HG03432 (cell line): ENCODE measurements at regions not wholly inside any gene's neighbourhood (a gene's known extent, or its start where the extent isn't known, plus 50 kb on each side); places are given as distances from the start of the nearest gene placed in this dataset.

Experiments
- ATAC-seq: cut with Tn5 transposase; IDR thresholded peaks from one replicate; pipeline ENCODE4 v1.9.1; 2021; ENCODE audit warnings: mild to moderate bottlenecking, moderate library complexity; ENCODE audit not compliant: unreplicated experiment

DNA sequence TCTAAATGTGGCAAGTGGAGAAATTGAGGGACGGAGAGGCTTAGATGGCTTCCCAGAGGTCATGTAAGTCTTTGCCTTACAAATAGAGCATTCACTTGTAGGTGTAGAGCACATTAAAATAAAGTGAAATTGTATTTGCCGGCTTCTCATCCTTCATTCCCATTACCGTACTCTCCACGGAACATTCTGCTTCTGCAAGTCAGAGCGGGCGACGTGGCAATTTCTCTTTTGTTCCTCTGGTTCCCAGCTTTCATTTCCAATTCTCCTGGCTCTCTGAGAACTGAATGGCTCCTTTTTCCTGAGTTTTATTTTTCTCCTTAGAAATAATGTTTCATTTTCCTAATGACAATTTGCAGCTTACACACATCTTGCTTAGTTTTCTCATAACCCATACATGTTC lies 51.3 kb upstream of the PFKP start:
- no peak for ATAC-seq

DNA sequence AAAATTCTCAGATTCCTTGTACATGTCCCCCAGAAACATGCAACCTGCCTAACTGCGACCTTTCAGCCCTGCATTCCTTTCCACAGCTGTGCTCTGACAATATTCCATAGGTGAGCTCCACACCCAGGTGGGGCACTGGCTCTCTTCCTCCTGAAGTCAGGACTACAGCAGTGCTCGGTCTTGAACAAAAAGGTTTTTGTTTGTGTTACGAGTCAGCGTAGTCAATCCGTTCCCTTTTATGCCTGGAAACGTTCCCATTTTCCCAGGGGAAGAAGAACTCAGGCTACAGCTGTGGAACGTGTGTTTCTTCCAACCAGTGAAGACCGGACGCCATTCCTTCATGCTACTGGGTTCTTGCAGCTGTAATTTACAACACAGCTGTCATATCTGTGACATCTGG lies 52.4 kb upstream of the PFKP start:
- no peak for ATAC-seq

DNA sequence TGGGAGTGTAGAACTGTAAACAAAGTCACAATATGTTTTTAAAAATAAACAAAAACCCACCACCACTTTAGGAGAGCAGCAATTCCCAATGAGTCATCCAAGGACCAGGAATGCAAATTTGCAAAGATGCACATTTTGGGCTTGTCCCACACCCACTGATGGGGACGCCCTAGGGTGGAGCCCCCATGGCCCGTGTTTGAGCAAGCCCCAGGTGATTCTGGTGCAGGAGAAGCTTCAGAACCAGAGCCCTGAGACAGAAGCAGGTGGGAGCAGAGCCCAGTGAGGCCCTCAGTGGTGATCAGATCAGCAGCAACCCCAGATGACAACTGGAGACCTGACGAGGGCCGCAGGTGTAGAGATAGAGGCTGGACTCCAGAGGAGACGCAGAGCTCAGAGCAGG lies 55.1 kb upstream of the PFKP start:
- no peak for ATAC-seq

DNA sequence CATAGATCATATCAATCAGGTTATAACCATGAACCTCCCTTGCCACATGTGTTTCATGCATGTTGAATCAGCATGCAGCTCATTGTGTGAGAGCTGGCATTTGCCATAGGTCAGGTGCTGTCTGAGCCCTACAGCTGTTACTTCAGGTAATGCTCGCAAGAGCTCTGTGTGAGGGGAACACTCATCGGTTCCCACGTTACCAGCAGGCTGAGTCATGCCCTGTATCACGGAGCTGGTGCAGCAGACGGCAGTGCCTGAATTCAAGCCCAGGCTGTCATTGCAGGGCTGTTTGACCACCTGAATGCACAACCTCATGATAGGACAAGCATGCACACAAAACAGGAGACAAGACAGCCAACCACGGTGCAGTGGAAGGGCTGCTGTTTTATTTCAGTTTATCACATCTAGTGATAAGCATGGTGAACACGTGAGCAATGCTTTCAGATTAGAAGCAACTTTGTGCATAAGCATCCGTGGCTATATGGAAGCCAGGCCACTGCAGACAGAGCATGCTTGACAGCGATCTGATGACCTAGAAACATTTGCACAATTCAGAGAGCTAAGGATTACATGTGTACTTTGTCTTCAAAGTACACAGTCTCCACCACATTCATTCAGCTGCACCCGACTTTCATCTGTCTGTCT lies 56.4 kb upstream of the PFKP start:
- no peak for ATAC-seq

DNA sequence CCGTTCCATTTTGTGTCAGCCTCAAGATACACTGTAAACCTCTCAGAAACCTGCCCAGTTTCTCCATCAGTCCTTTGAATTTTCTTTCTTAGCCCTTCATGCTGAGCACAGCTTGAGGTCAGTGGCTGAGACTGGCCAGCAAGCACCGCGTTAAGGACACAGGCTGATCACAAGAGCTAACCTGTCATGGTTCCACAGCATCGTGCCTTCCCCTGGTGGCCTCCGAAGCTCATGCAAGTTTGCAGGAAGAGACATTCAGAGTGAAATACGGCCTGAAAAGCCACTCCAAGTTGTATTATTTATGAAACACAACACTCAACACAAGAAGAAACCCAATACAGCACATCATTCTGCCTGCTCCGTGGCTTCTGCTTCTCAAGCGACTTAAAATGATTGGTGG lies 57.0 kb upstream of the PFKP start:
- ATAC-seq: no peak

DNA sequence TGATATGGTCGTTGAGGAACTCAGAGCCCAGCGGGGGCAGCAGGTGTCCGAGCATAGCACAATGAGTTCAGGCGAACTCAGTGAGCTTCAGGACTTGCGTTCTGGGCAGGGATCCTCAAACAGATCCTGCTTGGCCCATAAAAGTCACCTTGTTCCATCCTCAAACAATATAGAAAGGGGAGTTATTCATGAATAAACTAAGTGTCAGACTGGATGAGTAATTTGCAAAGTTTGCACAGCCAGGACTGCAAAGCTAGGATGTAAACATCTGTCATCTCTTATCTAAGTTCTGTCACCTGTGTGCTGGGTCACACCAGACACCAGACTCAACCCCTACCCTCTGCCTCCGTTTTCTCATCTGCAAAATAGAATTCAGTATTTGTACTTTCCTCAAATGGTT lies 58.0 kb upstream of the PFKP start:
- ATAC-seq: no peak

DNA sequence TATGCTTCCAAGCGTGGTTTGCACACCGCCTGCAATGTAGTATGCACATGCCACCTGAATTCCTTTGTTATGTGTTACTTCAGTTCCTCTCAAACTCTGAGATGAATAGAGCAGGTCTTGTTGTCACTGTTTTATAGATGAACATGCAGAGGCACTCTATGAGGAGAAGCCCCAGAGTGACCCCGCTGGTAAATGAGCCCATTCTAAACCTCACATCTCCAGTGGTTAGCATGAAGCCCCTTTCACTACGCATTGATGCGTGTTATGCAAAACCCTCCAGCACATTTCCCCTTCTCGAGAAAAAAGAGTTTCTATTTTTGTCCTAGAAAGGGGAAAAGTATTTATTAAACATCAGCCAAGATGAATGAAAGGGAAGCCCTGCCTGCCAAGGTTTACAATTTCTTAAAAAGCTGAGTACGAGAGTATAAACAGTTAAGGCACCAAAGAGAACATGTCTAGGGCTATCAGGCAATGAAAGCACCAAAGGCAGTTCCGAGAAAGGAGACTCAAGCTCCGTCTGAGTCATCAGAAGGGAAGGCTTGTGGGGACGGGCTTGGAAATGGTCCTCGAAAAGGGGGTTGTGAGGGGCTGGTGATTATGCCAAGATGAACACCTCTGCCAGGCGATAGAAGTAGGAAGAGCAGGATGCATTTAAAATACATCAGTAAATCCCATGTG lies 58.7 kb upstream of the PFKP start:
- peak; percentile 58 for ATAC-seq

DNA sequence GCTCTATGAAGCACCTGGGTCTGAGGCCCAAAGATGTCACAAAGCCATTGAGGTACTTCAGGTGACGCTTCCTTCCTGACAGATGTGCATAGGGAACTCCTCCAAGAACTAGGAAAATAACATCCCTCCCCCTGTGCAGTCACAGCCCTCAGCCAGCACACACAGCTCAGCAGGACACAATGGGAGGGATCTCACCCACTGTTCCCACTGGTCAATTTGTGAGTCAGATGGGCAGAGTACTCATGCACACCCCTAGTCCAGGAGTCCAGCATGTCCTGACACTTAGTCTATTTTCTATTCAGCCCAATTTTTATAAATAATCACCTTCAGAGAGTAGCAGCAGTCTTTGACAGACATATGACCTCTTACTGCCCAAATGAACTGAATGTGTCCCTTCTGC lies 60.7 kb upstream of the PFKP start:
- no peak for ATAC-seq

DNA sequence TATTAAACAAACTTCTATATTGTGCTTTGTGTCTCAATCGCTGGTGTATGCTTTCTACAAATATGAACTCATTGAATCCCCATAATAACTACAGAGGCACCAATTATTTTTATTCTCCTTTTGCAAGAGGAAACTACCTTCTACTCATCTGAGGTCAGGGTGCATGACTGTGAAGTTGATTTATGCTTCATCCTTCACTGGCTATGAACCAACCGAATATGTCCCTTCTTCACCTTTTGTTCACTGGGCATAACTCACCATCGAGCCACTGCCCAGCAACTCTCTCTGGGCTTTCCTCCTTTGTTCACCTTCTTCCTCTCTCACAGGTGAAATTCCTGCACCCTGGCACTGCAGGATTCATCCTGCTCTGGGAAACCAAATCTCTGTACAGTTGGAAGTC lies 61.3 kb upstream of the PFKP start:
- no peak for ATAC-seq

DNA sequence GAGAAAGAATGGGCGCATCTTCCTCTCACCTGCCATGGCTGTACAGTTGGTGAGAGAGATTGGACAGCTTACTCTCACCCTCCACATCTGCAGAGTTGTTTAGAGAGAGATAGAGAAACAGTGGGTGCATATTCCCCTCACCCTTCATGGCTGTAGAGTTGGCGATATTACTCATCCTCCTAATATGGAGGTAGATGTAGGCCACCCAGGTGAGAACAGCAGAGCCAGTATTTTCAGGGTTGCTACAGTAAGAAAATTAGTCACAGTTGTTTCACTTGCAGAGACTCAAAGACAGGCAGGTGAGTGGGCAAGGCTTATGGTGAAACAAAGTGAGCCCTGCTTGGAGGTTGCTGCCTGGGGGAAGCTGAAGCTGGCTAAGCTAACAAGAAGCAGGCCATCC lies 65.0 kb upstream of the PFKP start:
- ATAC-seq: no peak

DNA sequence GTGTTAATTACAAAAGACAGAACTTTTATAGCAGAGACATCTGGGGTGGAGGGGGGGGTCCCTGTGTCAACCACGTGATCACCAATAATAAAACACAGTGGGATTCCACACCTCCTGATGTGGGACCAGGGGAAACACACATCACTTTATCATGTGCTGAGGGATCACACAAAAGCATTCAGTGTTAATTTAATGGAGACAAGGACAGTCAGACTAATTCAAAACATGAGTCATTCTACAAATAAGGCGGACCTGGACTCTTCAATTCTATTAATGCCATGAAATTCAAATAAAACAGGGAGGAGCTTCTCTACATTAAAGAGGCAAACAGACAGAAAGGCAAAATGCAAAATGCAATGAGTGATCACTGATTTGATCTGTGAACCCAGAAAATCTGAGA lies 67.3 kb upstream of the PFKP start:
- ATAC-seq: no peak

DNA sequence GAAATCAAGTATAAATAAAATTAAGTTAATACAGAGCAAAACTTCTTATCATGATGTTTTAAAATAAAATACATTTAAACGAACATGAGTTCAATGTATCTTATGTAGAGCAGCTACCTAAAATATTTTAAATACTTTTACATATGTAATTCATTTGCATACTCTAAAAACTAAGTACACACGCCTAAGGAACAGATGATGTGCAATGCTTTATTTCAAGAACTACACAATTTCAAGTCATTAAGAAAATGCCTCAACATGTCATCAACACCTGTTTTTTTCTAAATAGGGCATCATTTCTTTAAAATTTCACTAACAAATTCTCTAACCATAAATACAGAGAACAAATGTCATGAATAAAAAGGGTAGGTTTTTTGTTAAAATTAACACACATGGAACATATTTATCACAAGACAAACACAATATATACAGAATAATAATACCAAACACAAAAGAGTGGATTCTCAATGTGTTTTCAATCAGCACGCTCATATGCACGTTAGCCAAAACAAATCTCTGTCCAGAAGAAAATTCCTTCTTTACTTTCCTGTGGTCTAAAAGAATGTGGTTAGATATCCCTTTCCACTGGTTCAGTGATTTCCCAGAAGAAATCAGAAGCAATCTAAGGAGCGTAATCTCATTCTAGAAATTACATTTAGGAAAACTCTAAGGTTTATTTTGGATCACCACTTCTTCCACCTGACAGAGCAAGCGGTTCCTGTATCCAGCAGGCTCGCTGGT lies 73.0 kb upstream of the PFKP start:
- no peak for ATAC-seq

DNA sequence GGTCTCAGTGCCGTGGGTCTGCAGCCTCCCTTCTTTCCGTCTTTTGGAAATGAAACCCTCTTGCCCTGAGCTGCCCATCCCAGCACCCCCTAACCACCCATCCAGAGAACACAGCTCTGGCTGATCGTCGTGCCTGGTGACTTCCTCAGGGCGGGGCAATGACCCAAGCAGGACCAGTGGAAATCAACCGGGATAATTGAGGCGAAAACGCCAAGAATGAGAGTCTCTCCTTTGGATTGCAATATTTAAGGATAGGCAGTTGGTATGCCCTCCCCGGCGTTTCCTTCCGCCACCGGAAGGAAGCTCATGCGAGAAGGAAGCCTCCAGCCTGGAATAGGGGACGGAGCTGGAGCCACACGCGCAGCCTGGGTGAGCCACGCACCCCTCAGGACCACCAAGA lies 73.7 kb upstream of the PFKP start:
- ATAC-seq: no peak

DNA sequence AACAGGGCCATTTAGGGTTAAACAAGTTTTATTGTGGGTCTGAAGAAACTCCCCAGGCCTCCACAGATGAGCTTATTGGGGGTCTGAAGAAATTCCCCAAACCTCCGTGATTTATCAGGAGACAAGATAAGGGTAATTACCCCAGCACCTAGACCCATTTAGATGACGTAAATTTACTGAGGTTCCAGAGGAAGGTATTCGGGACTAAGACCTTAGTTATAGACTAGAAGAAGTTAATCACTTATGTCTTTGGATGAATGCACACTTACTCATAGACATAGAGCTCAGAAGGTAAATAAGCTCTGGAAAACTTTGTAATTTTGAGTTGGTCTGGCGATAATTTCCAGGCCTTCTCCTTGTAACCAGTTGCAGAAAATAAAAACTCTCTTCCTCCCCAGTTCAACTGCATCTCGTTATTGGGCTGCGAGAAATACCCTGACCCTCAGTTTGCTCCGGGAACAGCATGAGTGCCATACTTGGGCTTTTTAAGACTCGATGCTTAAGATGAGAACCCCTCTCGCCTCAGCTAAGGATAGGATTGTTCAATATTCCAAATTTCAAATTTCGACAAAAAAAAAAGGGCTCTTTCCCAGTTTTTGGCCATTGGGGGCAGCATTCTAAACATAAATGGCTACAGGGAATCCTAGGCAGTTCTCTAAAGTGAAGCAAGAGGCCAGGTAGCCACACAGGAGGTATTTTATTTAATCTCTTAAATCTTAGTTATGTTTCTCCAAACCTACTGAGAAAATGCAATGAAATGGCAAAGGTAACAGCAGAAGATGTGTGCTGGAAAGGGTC lies 74.7 kb upstream of the PFKP start:
- ATAC-seq: no peak

DNA sequence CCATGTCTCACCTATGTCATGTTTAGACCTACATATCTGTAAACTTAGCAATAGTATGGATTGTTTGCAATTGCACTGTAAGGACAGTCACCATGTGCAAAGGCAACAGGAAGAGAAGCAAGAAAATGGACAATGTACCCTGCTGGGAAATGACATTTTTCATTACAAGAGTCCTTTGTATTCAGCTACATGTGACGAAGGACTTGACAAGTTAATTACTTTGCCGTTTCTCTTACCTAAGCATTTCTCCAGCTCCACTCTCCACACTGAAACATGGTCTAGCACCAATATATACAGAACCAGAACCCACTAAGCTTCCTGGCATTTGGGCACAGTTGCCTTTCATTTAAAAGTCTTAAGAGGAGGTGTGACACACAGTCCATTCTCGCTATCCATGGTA lies 76.6 kb upstream of the PFKP start:
- ATAC-seq: no peak

DNA sequence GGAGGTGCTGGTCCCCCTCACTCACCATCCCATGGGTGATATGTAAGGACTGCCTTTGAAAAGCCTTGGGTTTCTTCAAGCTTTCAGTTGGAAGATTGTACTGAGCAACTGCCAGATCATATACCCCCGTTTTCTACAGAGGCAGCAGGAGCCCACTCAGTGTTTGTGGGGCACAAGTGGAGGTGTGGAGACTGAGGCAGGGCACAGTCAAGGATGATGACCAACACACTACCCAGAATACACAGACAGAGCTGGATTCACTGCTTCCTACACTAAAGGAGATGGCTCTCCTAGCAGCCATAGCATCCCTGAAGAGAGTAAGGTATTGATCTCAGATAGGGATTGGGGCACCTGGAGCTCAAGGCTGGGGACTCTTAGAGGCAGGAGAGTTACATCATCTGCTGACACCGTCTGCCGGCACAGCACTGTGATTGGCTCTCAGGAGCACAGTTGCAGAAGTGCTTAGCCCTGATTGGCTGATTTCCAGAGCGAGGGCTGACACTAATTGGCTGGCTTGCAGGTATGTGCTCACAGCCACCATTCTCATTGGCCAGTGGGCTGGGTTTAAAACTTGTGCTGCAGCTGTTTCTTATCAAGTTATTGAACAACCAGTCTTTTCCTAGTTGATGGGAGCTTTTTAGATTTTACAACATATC lies 77.9 kb upstream of the PFKP start:
- no peak for ATAC-seq

DNA sequence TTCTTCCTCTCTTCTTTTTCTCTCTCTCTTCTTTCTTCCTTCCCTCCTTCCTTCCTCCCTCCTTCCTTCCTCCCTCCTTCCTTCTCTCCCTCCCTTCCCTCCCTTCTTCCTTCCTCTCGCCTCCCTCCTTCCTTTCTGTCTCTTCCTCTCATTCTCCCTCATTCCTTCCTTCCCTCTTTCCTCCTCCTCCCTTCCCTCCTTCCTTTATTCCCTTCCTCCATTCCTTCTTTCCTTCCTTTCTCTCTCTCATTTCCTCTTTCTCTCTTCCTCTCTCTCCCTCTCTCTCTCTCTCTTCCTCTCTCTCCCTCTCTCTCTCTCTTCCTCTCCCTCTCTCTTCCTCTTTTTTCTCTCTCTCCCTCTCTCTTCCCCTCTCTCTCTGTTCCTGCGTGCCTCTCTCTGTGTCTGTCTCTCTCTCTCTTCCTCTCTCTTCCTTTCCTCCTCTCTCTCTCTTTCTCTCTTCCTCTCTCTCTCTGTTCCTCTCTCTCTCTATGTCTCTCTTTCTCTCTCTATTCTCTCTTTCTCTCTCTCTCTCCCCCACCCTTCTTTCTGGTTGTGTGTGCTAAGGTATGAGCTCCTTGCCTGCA lies 80.1 kb upstream of the PFKP start:
- no peak for ATAC-seq

DNA sequence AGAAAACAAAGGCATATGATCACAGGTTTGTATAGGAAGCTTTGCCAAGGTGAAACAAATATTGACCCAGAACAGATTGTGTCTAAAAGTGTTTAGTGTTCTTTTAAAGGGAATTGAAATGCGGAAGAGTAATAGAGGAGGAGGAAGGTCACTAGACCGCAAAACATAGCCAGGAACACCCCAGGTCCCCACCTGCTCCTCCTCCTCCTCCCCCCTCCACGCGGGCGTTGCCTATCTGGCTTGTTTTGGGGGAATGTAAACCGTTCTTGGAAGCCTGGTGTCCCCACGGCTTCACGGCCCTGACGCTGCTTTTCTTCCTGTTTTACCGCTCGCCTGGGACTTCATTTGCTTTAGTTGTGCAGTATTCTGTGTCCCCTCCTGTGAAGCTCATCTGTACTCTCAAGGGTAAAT lies 81.0 kb upstream of the PFKP start:
- ATAC-seq: peak; percentile 54

DNA sequence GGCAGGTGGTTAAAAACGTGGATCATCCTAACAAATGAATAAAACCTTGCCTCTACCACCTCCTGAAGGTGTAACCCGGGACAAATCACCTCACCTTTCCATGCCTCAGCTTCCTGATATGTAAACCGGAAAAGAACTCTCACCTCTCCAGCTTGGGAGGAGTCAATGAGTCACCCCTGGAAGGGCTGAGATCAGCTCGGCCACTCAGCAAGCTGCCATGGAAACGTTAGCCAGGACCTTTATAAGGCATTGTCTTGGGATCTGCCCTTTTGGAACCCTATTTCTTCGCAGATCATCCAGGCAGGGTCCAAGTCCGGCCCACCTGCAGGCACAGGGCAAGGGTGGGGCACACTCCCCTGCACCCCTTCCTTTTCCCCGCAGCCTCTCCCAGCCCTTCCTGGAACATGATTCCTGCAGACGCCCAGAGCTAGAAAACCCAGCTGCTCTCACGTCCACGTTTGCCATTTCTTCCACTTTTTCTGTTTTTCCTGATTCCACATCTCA lies 81.6 kb upstream of the PFKP start:
- no peak for ATAC-seq

DNA sequence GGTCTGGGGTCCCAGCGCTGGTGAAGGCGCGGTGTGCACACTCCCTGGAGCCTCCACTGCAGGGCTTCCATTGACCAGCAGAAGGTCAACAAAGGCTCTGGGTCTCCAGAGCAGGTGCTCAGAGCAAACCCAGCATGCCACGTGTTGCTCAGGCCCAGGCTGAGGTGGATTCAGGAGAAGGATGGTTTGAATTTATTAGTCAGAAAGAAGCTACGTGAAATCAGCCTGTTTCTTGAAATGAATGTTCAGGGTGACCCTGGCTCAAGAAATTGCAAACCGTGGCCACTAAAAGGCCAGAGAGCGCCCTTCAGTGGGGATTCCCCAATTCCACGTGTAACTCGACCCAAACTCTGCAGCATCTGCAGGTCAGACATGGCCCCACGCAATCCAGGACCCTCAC lies 82.7 kb upstream of the PFKP start:
- no peak for ATAC-seq
